GM20000 (cell line): ENCODE measurements at regions not wholly inside any gene's neighbourhood (a gene's known extent, or its start where the extent isn't known, plus 50 kb on each side); places are given as distances from the start of the nearest gene placed in this dataset.
"Not testable (repeated sequence)": the region's sequence is repeated elsewhere in the genome, so short reads cannot be mapped to it uniquely, and the experiment has no call there.

ENCODE experiments used
- DNase-seq: peaks from one replicate; pipeline ENCODE4 v3.0.0; 2012; ENCODE audit warnings: low spot score
- CTCF ChIP-seq: IDR thresholded peaks from 2 replicates; pipeline ENCODE4 v1.5.1; 2012; ENCODE audit warnings: mild to moderate bottlenecking, control low read depth; ENCODE audit errors: extremely low read depth, missing control alignments

- no peak for DNase-seq
- no peak for TF ChIP-seq CTCF
These were observed 68.0 kb upstream of the ZNF157 start for GRCh38 chrX:47302396-47302795.

GRCh38 chrX:47306471-47307023 is 63.8 kb upstream of the ZNF157 start:
- not testable (repeated sequence) for DNase-seq

- DNase-seq, result peak; percentile 39
- peak; percentile 2 for TF ChIP-seq CTCF
These were observed 58.2 kb upstream of the ZNF157 start for GRCh38 chrX:47311932-47312774.

- no peak for DNase-seq
- TF ChIP-seq CTCF, result no peak
These were observed 57.3 kb upstream of the ZNF157 start for GRCh38 chrX:47313056-47313455.

- TF ChIP-seq CTCF, result no peak
- no peak for DNase-seq
These were observed 53.9 kb upstream of the ZNF157 start for GRCh38 chrX:47316276-47317025.
